Spleen (tissue), 7 donors: ENCODE measurements at regions not wholly inside any gene's neighbourhood (a gene's known extent, or its start where the extent isn't known, plus 50 kb on each side); places are given as distances from the start of the nearest gene placed in this dataset.
"Not testable (repeated sequence)": the region's sequence is repeated elsewhere in the genome, so short reads cannot be mapped to it uniquely, and the experiment has no call there.

ENCODE experiments used
- CTCF ChIP-seq, 11 experiments: fragments of 200-600 bp in 7 of 11; fragments of 450-650 bp in 4 of 11; sonication (generic) in 4 of 11; IDR thresholded peaks in 8 of 11; conservative IDR thresholded peaks in 3 of 11; 1 replicate in 7 of 11; 2 replicates in 4 of 11; pipeline versions ENCODE4 v1.4.0 to v1.8.0; 2016 to 2021; ENCODE audit warnings: antibody characterized with exemption in 11 of 11, inconsistent platforms in 4 of 11, mild to moderate bottlenecking in 1 of 11
- POLR2A ChIP-seq, 3 donors: fragments of 450-650 bp; IDR thresholded peaks; one replicate each; pipeline ENCODE4 v1.5.1; 2017; ENCODE audit warnings: antibody characterized with exemption in 3 of 3, mild to moderate bottlenecking in 1 of 3
- POLR2AphosphoS5 ChIP-seq, 3 donors: sonication (generic); formaldehyde crosslinking; IDR thresholded peaks; one replicate each; pipeline ENCODE4 v1.5.1; 2017; ENCODE audit warnings: antibody characterized with exemption in 3 of 3
- donor health status: DM: no; HTN: no; CAD: no; lungs with moderate emphysema.
- donor health status: DM: no; HTN: no; CAD: no.
- donor health status: DM: no; HTN: no; CAD: no.

GRCh38 chr5:136739271-136739670 is 373.9 kb upstream of the TRPC7 start:
- not testable (repeated sequence) for TF ChIP-seq CTCF (IDR thresholded peaks at IDR 0.05 in 8 of 11, conservative IDR thresholded peaks at IDR 0.05 in 3 of 11); POLR2A (IDR thresholded peaks at IDR 0.05); POLR2AphosphoS5 (IDR thresholded peaks at IDR 0.05)
